ENCODE measurements at regions not wholly inside any gene's neighbourhood (a gene's known extent, or its start where the extent isn't known, plus 50 kb on each side); places are given as distances from the start of the nearest gene placed in this dataset.

- TF ChIP-seq BCL11A (IDR thresholded peaks at IDR 0.05; ENCODE audit: low read depth, low read length): no peak
- no peak for TF ChIP-seq IKZF2 (IDR thresholded peaks at IDR 0.05)
- no peak for TF ChIP-seq E2F4 (IDR thresholded peaks at IDR 0.05; ENCODE audit: low read depth, low read length)
- no peak for TF ChIP-seq CTCF (IDR thresholded peaks at IDR 0.05 in 2 of 3, conservative IDR thresholded peaks at IDR 0.05 in 1 of 3; ENCODE audit: control insufficient read depth in 2 of 3, extremely low read depth in 1 of 3, insufficient read depth in 1 of 3, low read depth in 3 of 3, low read length in 3 of 3)
- TF ChIP-seq REST (IDR thresholded peaks at IDR 0.05; ENCODE audit: low read depth, low read length): no peak
- no peak for TF ChIP-seq RB1 (IDR thresholded peaks at IDR 0.05; ENCODE audit: borderline replicate concordance)
- no peak for TF ChIP-seq CREB1 (IDR thresholded peaks at IDR 0.05; ENCODE audit: low read depth)
- TF ChIP-seq HDAC2 (IDR thresholded peaks at IDR 0.05): no peak
- TF ChIP-seq FOS (IDR thresholded peaks at IDR 0.05; ENCODE audit: borderline replicate concordance, extremely low read depth, insufficient read length): no peak
Measured at GRCh38 chr2:207468488-207468887, 61.3 kb upstream of the CREB1 start.

Data from GM12878 (cell line).